ENCODE measurements at regions not wholly inside any gene's neighbourhood (a gene's known extent, or its start where the extent isn't known, plus 50 kb on each side); places are given as distances from the start of the nearest gene placed in this dataset.

GRCh38 chr6:19102936-19103335, 715.8 kb downstream of the RNF144B start:
- H3K27ac Mint-ChIP-seq = no peak overlapping the region
- peaks cover 16% of the 10 kb centered on the region for H3K9me3 Mint-ChIP-seq
- H3K36me3 Mint-ChIP-seq = no peaks in the 10 kb centered on the region
- no peaks in the 10 kb centered on the region for H3K4me1 Mint-ChIP-seq
- ATAC-seq (peak; percentile 11), DNase-seq (ENCODE audit: low spot score in 2 of 2) (no peak)
- no peak overlapping the region for H3K4me3 Mint-ChIP-seq

- DNase-seq (ENCODE audit: low spot score in 2 of 2) = no peak
- Mint-ChIP-seq H3K4me1 (no peaks in the 10 kb centered on the region), H3K27ac (no peak overlapping the region), H3K4me3 (no peak overlapping the region), H3K36me3 (no peaks in the 10 kb centered on the region), H3K9me3 (peaks cover 24% of the 10 kb centered on the region)
- ATAC-seq = no peak
These were observed 720.3 kb downstream of the RNF144B start for GRCh38 chr6:19107468-19107867.

- Mint-ChIP-seq H3K27ac (no peak overlapping the region), H3K9me3 (peaks cover 4% of the 10 kb centered on the region), H3K4me1 (no peaks in the 10 kb centered on the region), H3K36me3 (no peaks in the 10 kb centered on the region), H3K4me3 (no peak overlapping the region)
- ATAC-seq = no peak
- no peak for DNase-seq (ENCODE audit: low spot score in 2 of 2)
These were observed 715.6 kb upstream of the ID4 start for GRCh38 chr6:19121521-19121920.

GRCh38 chr6:19127081-19127480, 710.1 kb upstream of the ID4 start:
- H3K9me3 Mint-ChIP-seq = no peaks in the 10 kb centered on the region

GRCh38 chr6:19128701-19129100, 708.5 kb upstream of the ID4 start:
- DNase-seq (ENCODE audit: low spot score in 2 of 2) = no peak
- ATAC-seq = no peak
- no peak overlapping the region for H3K27ac Mint-ChIP-seq
- H3K9me3 Mint-ChIP-seq = no peaks in the 10 kb centered on the region
- no peak overlapping the region for H3K4me3 Mint-ChIP-seq
- H3K4me1 Mint-ChIP-seq = no peaks in the 10 kb centered on the region
- H3K36me3 Mint-ChIP-seq = no peaks in the 10 kb centered on the region

More at GRCh38 chr6:19127081-19127480, 710.1 kb upstream of the ID4 start:
- Mint-ChIP-seq H3K36me3 (no peaks in the 10 kb centered on the region), H3K4me3 (no peak overlapping the region), H3K4me1 (no peaks in the 10 kb centered on the region), H3K27ac (no peak overlapping the region)
- DNase-seq (ENCODE audit: low spot score in 2 of 2) = no peak
- ATAC-seq = no peak

GRCh38 chr6:19135706-19136105, 701.5 kb upstream of the ID4 start:
- no peak overlapping the region for H3K27ac Mint-ChIP-seq
- H3K4me3 Mint-ChIP-seq = no peak overlapping the region
- ATAC-seq = no peak
- H3K9me3 Mint-ChIP-seq = peaks cover 22% of the 10 kb centered on the region
- H3K4me1 Mint-ChIP-seq = no peaks in the 10 kb centered on the region
- H3K36me3 Mint-ChIP-seq = no peaks in the 10 kb centered on the region
- no peak for DNase-seq (ENCODE audit: low spot score in 2 of 2)

GRCh38 chr6:19137505-19137904, 699.7 kb upstream of the ID4 start:
- Mint-ChIP-seq H3K36me3 (no peaks in the 10 kb centered on the region), H3K27ac (no peak overlapping the region), H3K9me3 (peaks cover 22% of the 10 kb centered on the region), H3K4me1 (no peaks in the 10 kb centered on the region), H3K4me3 (no peak overlapping the region)
- ATAC-seq (no peak), DNase-seq (ENCODE audit: low spot score in 2 of 2) (no peak)

- Mint-ChIP-seq H3K4me1 (no peaks in the 10 kb centered on the region), H3K9me3 (peaks cover 18% of the 10 kb centered on the region), H3K36me3 (no peaks in the 10 kb centered on the region), H3K4me3 (no peak overlapping the region), H3K27ac (no peak overlapping the region)
- no peak for ATAC-seq
- DNase-seq (ENCODE audit: low spot score in 2 of 2) = no peak
These were observed 694.9 kb upstream of the ID4 start for GRCh38 chr6:19142275-19142674.

GRCh38 chr6:19150307-19150706, 686.9 kb upstream of the ID4 start:
- Mint-ChIP-seq H3K27ac (no peak overlapping the region), H3K9me3 (peaks cover 10% of the 10 kb centered on the region), H3K4me1 (no peaks in the 10 kb centered on the region), H3K4me3 (no peak overlapping the region), H3K36me3 (no peaks in the 10 kb centered on the region)
- ATAC-seq = no peak
- DNase-seq (ENCODE audit: low spot score in 2 of 2) = no peak

- DNase-seq (ENCODE audit: low spot score in 2 of 2) (no peak), ATAC-seq (no peak)
- Mint-ChIP-seq H3K4me3 (no peak overlapping the region), H3K36me3 (no peaks in the 10 kb centered on the region), H3K27ac (no peak overlapping the region), H3K9me3 (peaks cover 7% of the 10 kb centered on the region), H3K4me1 (no peaks in the 10 kb centered on the region)
These were observed 683.7 kb upstream of the ID4 start for GRCh38 chr6:19153270-19153980.

GRCh38 chr6:19153981-19154295, 683.2 kb upstream of the ID4 start:
- DNase-seq (ENCODE audit: low spot score in 2 of 2) (no peak), ATAC-seq (no peak)
- H3K9me3 Mint-ChIP-seq = peaks cover 7% of the 10 kb centered on the region
- no peaks in the 10 kb centered on the region for H3K4me1 Mint-ChIP-seq
- no peaks in the 10 kb centered on the region for H3K36me3 Mint-ChIP-seq
- no peak overlapping the region for H3K27ac Mint-ChIP-seq
- H3K4me3 Mint-ChIP-seq = no peak overlapping the region

- H3K36me3 Mint-ChIP-seq = no peaks in the 10 kb centered on the region
- no peak for DNase-seq (ENCODE audit: low spot score in 2 of 2)
- H3K4me1 Mint-ChIP-seq = no peaks in the 10 kb centered on the region
- H3K9me3 Mint-ChIP-seq = peaks cover 11% of the 10 kb centered on the region
- no peak for ATAC-seq
- no peak overlapping the region for H3K4me3 Mint-ChIP-seq
- H3K27ac Mint-ChIP-seq = no peak overlapping the region
These were observed 680.7 kb upstream of the ID4 start for GRCh38 chr6:19156443-19156842.

GRCh38 chr6:19157486-19157885, 679.7 kb upstream of the ID4 start:
- Mint-ChIP-seq H3K4me3 (no peak overlapping the region), H3K36me3 (no peaks in the 10 kb centered on the region), H3K4me1 (no peaks in the 10 kb centered on the region), H3K9me3 (peaks cover 6% of the 10 kb centered on the region), H3K27ac (no peak overlapping the region)
- DNase-seq (ENCODE audit: low spot score in 2 of 2) (no peak), ATAC-seq (no peak)

- no peak overlapping the region for H3K4me3 Mint-ChIP-seq
- DNase-seq (ENCODE audit: low spot score in 2 of 2) = no peak
- ATAC-seq = no peak
- no peaks in the 10 kb centered on the region for H3K36me3 Mint-ChIP-seq
- H3K27ac Mint-ChIP-seq = no peak overlapping the region
- peaks cover 6% of the 10 kb centered on the region for H3K9me3 Mint-ChIP-seq
- no peaks in the 10 kb centered on the region for H3K4me1 Mint-ChIP-seq
These were observed 678.6 kb upstream of the ID4 start for GRCh38 chr6:19158586-19158985.

- H3K9me3 Mint-ChIP-seq = peaks cover 6% of the 10 kb centered on the region
- H3K36me3 Mint-ChIP-seq = no peaks in the 10 kb centered on the region
- H3K4me1 Mint-ChIP-seq = no peaks in the 10 kb centered on the region
- DNase-seq (ENCODE audit: low spot score in 2 of 2) (no peak), ATAC-seq (no peak)
- H3K4me3 Mint-ChIP-seq = no peak overlapping the region
- H3K27ac Mint-ChIP-seq = no peak overlapping the region
These were observed 678.1 kb upstream of the ID4 start for GRCh38 chr6:19159089-19159488.

GRCh38 chr6:19159561-19159960, 677.6 kb upstream of the ID4 start:
- no peak overlapping the region for H3K4me3 Mint-ChIP-seq
- ATAC-seq (no peak), DNase-seq (ENCODE audit: low spot score in 2 of 2) (no peak)
- H3K36me3 Mint-ChIP-seq = no peaks in the 10 kb centered on the region
- H3K27ac Mint-ChIP-seq = no peak overlapping the region
- H3K9me3 Mint-ChIP-seq = peaks cover 6% of the 10 kb centered on the region
- H3K4me1 Mint-ChIP-seq = no peaks in the 10 kb centered on the region
